Erythroblast (primary cell): ENCODE measurements at regions not wholly inside any gene's neighbourhood (a gene's known extent, or its start where the extent isn't known, plus 50 kb on each side); places are given as distances from the start of the nearest gene placed in this dataset.

ENCODE experiments used
- DNase-seq, 2 experiments: peaks; one replicate each; lab custom pipeline; 2025; lab: John Stamatoyannopoulos, UW
- GATA1 ChIP-seq: IDR thresholded peaks from 2 replicates; pipeline ENCODE4 v1.6.1; 2011; ENCODE audit warnings: low read depth, mild to moderate bottlenecking, control low read depth, low read length, moderate library complexity
- POLR2A ChIP-seq: IDR thresholded peaks from 2 replicates; pipeline ENCODE4 v1.6.1; 2011; ENCODE audit warnings: mild to moderate bottlenecking, low read length

GRCh38 chr3:178458313-178459037 lies 77.8 kb upstream of the KCNMB2 start:
- DNase-seq: no peak
- TF ChIP-seq GATA1: no peak
- TF ChIP-seq POLR2A: no peak

DNA sequence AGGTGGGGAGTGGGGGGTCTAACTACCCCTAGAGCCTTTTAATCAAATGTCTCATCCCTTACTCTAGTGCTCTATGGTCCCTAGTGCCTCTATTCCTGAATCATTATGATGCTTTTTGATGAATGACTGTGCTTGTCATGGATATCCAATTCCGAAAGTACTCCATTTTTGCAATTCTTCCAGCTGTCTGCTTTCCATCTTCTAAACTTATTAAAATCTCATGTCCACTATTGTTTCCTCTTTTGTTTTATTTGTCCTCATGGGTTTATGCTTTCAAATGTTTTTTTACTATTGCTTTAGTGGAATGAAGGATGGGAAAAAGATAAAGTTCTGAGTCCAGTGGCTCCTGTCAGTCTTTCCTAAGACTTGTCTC lies 77.2 kb upstream of the KCNMB2 start:
- TF ChIP-seq GATA1 (no peak), POLR2A (no peak)
- no peak for DNase-seq

- no peak for TF ChIP-seq GATA1
- no peak for TF ChIP-seq POLR2A
- DNase-seq: no peak
Measured at GRCh38 chr3:178465260-178466180, 70.7 kb upstream of the KCNMB2 start.

GRCh38 chr3:178472941-178473340 lies 63.3 kb upstream of the KCNMB2 start:
- TF ChIP-seq GATA1 (no peak), POLR2A (no peak)
- DNase-seq: no peak

DNA sequence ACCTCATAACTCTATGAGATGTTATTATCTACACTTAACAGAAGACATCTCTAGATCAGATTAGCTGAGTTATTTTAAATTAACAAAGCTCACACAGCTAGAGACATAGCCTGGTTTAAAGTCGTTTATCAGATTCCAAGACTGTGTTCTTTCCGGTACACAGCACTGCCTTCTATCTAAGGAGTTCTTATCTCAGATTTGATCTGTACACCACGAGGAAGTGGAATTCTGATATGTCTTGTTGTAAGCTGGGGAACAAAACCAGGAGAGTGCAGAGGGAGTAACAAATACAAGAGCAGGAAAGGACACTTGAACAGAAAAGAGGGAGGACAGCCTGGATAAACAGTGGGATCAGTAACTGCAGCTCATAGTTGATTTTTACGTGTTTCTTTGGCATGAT lies 61.7 kb upstream of the KCNMB2 start:
- DNase-seq: peak in 1 of 2 experiments; percentile 54
- TF ChIP-seq GATA1: no peak

- TF ChIP-seq GATA1 (no peak), POLR2A (no peak)
- DNase-seq: peak; percentile 17 to 41
Measured at GRCh38 chr3:178475062-178475461, 61.2 kb upstream of the KCNMB2 start.

DNA sequence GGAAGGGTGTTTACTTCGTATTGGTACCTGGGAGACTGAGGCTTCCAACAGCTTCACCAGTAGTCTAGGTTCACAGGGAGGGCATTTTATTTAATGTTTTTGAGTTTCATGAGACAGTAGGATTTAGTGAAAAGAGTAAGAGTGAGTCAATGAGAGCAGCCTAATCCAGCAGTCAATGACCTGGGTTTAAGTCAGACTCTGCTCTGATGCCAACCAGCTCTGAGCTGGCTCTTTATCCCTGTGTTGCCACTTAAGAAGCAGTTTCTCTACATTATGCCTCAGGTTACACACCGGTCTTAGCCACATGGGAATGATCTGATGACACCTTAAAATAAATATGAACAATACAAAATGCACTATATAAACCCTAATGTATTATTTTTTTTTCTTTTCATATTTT lies 59.4 kb upstream of the KCNMB2 start:
- TF ChIP-seq POLR2A (no peak), GATA1 (no peak)
- DNase-seq: no peak

DNA sequence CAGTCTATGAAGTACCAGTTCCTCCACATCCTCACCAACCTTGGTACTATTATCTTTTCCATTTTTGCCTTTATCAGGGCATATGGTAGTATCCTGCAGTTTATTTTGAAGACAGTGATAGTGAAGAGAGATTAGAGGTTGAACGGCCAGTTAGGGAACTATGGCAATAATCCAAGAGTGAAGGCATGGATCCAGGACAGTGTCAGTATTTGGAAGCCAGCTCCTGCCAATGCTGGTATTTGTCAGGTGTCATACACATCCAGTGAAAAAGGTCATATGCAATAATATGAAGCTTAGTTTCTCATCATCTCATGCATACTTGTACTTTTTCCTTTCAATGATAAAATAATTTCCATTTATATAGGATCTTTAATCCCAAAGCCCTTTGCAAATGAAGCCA lies 56.8 kb upstream of the KCNMB2 start:
- TF ChIP-seq GATA1 (no peak), POLR2A (no peak)
- DNase-seq: no peak

GRCh38 chr3:178479860-178480259 lies 56.4 kb upstream of the KCNMB2 start:
- TF ChIP-seq GATA1 (no peak), POLR2A (no peak)
- no peak for DNase-seq

DNA sequence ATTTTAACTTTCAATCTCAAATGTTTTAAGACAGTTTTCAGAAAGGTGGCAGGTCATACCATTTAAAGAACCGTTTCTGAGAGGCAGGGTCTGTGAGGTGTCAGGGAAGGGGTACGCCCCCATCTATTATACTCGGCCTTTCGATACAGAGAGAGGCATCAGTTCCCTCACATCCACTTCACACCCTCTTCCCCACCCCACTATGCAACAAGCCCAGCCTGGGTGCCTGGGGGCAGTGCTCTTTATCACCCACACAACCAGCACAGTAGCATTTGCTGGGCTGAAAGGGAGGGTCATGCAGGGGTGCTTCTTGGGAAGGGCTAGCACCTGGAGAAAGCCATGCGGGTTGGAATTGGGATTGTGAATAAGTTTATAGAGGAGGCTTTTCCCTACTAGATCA lies 56.0 kb upstream of the KCNMB2 start:
- no peak for TF ChIP-seq GATA1
- TF ChIP-seq POLR2A: no peak
- no peak for DNase-seq

- DNase-seq: no peak
- no peak for TF ChIP-seq POLR2A
- no peak for TF ChIP-seq GATA1
Measured at GRCh38 chr3:178480795-178481194, 55.4 kb upstream of the KCNMB2 start.

DNA sequence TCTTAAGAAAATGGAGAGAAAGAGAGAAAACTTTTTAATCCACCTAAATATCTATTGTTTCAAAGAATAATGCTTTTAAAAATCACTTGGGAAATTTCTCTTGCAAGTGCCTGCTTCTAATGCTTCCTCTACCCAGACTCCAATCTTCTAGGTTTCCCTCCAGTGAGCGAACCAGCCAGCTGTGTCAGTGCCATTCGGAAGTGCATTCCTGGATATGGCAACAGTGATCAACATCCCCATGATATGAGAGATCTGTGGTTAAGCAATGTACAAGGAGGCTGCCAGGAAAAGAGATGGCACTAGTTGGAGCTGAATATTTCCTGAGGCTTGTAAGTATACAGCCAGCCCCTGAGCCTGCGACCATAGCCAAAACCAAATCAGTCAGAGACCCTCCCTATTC lies 53.3 kb upstream of the KCNMB2 start:
- TF ChIP-seq POLR2A (no peak), GATA1 (no peak)
- DNase-seq: no peak

DNA sequence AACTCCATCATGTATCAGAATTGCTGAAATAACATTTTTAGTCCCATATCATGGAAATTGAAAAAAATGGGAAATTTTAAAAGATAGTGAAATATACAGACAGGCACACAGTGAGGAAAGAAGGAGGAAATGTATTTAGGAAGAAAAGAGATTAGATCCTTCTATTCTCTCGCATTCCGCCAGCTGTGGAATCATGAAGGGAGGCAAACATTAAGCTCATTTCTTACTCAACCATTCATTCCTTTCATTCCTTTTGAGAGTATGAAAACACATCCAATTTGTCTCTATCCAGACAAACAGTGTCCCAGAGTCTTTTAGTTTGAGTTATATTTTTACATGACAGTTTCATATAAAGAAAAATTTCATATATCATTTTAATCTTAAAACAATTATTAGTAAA lies 52.5 kb upstream of the KCNMB2 start:
- no peak for DNase-seq
- TF ChIP-seq POLR2A (no peak), GATA1 (no peak)

GRCh38 chr3:178485756-178486155 lies 50.5 kb upstream of the KCNMB2 start:
- no peak for DNase-seq
- TF ChIP-seq POLR2A (no peak), GATA1 (no peak)
